CD4-positive, alpha-beta T cell (primary cell): ENCODE measurements at regions not wholly inside any gene's neighbourhood (a gene's known extent, or its start where the extent isn't known, plus 50 kb on each side); places are given as distances from the start of the nearest gene placed in this dataset.

Experiments used
- ATAC-seq: fragments of 200-7000 bp; cut with Tn5 transposase; one replicate; pipeline ENCODE4 v1.10.0; 2022; ENCODE audit warnings: mild to moderate bottlenecking; ENCODE audit not compliant: poor library complexity
- CTCF ChIA-PET: fragments of 350-600 bp; sonication (Branson Sonifier 250); formaldehyde crosslinking; loops from one replicate; lab custom pipeline; 2021; ENCODE audit warnings: antibody characterized with exemption, inconsistent platforms; lab: Charles Lee
- POLR2A ChIA-PET: fragments of 350-600 bp; sonication (Branson Sonifier 250); formaldehyde crosslinking; loops from one replicate; lab custom pipeline; 2021; ENCODE audit warnings: antibody characterized with exemption, inconsistent platforms; lab: Charles Lee
- DNase-seq, 14 experiments: peaks; one replicate each; pipeline ENCODE4 v3.0.0-alpha.2; 2013 to 2020; ENCODE audit warnings: mixed read lengths in 2 of 14
- H3K27ac ChIP-seq, 2 donors: one replicate each; pipeline versions ENCODE4 v1.5.1 to v1.7.0; 2013; ENCODE audit warnings: low read length in 2 of 2, low read depth in 1 of 2, mild to moderate bottlenecking in 1 of 2
- H3K27me3 ChIP-seq, 2 experiments: 1 replicate in 1 of 2; 2 replicates in 1 of 2; pipeline versions ENCODE4 v1.6.1 to v1.7.0; 2013; ENCODE audit warnings: low read length in 2 of 2, control low read depth in 1 of 2, mild to moderate bottlenecking in 1 of 2, moderate library complexity in 1 of 2; ENCODE audit not compliant: insufficient read depth in 2 of 2, control insufficient read depth in 1 of 2
- H3K36me3 ChIP-seq: one replicate; pipeline ENCODE4 v1.6.1; 2013; ENCODE audit warnings: low read length, control low read depth; ENCODE audit not compliant: insufficient read depth
- H3K4me1 ChIP-seq: one replicate; pipeline ENCODE4 v1.6.1; 2013; ENCODE audit warnings: low read length, control low read depth; ENCODE audit not compliant: insufficient read depth
- H3K4me3 ChIP-seq: one replicate; pipeline ENCODE4 v1.5.1; 2013; ENCODE audit warnings: mild to moderate bottlenecking, low read length, moderate library complexity
- H3K9me3 ChIP-seq, 2 experiments: 1 replicate in 1 of 2; 2 replicates in 1 of 2; pipeline versions ENCODE4 v1.6.1 to v1.7.0; 2013; ENCODE audit warnings: low read length in 2 of 2, mild to moderate bottlenecking in 2 of 2, control low read depth in 1 of 2, moderate library complexity in 1 of 2; ENCODE audit not compliant: control insufficient read depth in 1 of 2, insufficient read depth in 1 of 2
- H3K27ac Mint-ChIP-seq: one replicate; pipeline ENCODE4 v1.8.0; 2020; ENCODE audit warnings: mixed read lengths
- H3K27me3 Mint-ChIP-seq: one replicate; pipeline ENCODE4 v1.8.0; 2021; ENCODE audit warnings: mixed read lengths
- H3K36me3 Mint-ChIP-seq: one replicate; pipeline ENCODE4 v1.8.0; 2021; ENCODE audit warnings: low read depth, mixed read lengths
- H3K4me1 Mint-ChIP-seq: one replicate; pipeline ENCODE4 v1.8.0; 2021; ENCODE audit warnings: low read depth, mixed read lengths
- H3K4me3 Mint-ChIP-seq: one replicate; pipeline ENCODE4 v1.8.0; 2020; ENCODE audit warnings: mild to moderate bottlenecking, mixed read lengths
- H3K9me3 Mint-ChIP-seq: one replicate; pipeline ENCODE4 v1.8.0; 2020; ENCODE audit warnings: mixed read lengths
- intact Hi-C, 2 experiments: fragments of 100-400 bp; cut with DNase I in 1 of 2; cut with micrococcal nuclease in 1 of 2; formaldehyde crosslinking; loops; one replicate each; pipeline versions ENCODE4 v1.15.1 to v1.9.0; 2023 to 2025; cut with DNase I, micrococcal nuclease
- TF ChIP-seq, protein P1 (sequence below): fragments of 200-600 bp; IDR thresholded peaks from one replicate; pipeline ENCODE4 v1.8.0; 2022; ENCODE audit warnings: antibody characterized with exemption, mild to moderate bottlenecking

DNA sequence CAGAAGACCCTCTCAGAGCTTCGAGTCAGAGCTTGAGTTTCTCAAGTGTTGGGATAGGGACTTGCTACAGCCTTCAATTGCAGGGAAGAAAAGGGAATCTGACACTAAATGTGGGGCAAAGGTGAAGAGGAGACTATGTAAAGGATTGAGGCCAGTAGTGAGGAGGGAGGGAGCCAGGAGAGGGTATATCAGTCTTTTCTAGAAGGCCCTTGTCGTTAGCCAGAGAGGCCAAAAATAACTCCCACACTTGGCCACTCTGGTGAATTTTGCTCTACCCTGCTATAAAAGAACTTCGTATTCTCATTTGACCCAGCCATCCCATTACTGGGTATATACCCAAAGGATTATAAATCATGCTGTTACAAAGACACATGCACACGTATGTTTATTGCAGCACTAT, 162.0 kb downstream of the MDFIC start:
- Mint-ChIP-seq H3K27ac (no peak overlapping the region), H3K36me3 (no peaks in the 10 kb centered on the region), H3K4me1 (no peaks in the 10 kb centered on the region), H3K4me3 (no peak overlapping the region), H3K27me3 (no peaks in the 10 kb centered on the region), H3K9me3 (no peaks in the 10 kb centered on the region)
- H3K36me3 ChIP-seq: no peaks in the 10 kb centered on the region
- H3K4me3 ChIP-seq: no peak overlapping the region
- intact Hi-C loops: no loop called here
- H3K4me1 ChIP-seq: no peaks in the 10 kb centered on the region
- TF ChIP-seq, protein P1, sequence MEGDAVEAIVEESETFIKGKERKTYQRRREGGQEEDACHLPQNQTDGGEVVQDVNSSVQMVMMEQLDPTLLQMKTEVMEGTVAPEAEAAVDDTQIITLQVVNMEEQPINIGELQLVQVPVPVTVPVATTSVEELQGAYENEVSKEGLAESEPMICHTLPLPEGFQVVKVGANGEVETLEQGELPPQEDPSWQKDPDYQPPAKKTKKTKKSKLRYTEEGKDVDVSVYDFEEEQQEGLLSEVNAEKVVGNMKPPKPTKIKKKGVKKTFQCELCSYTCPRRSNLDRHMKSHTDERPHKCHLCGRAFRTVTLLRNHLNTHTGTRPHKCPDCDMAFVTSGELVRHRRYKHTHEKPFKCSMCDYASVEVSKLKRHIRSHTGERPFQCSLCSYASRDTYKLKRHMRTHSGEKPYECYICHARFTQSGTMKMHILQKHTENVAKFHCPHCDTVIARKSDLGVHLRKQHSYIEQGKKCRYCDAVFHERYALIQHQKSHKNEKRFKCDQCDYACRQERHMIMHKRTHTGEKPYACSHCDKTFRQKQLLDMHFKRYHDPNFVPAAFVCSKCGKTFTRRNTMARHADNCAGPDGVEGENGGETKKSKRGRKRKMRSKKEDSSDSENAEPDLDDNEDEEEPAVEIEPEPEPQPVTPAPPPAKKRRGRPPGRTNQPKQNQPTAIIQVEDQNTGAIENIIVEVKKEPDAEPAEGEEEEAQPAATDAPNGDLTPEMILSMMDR: no peak
- ATAC-seq (no peak), DNase-seq (no peak)
- no peaks in the 10 kb centered on the region for H3K27me3 ChIP-seq
- no peak overlapping the region for H3K27ac ChIP-seq
- POLR2A ChIA-PET: no interaction called here
- CTCF ChIA-PET: no interaction called here
- no peaks in the 10 kb centered on the region for H3K9me3 ChIP-seq

DNA sequence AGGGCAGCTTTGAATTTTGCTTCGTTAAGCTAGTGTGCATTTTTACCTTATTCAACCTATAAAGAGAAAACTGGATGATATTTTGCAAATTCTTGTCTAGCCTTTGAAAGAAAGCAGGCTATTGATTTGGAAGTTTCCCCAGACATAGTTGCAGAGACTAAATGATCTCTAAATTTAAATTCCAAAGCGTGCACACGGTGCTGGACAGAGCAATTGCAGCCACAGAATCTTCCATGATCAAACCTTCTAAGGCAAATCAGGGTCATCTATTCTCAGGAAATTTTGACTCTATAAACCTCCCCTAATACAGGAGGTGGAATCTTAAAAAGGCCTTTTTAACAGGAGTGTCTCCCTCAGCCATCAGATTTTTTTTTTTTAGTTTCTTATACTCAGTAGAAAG, 159.9 kb downstream of the MDFIC start:
- H3K4me3 ChIP-seq: no peak overlapping the region
- H3K27ac Mint-ChIP-seq: no peak overlapping the region
- ChIA-PET CTCF (no interaction called here), POLR2A (no interaction called here)
- intact Hi-C loops: no loop called here
- no peaks in the 10 kb centered on the region for H3K36me3 Mint-ChIP-seq
- H3K9me3 ChIP-seq: no peaks in the 10 kb centered on the region
- DNase-seq (no peak), ATAC-seq (no peak)
- H3K36me3 ChIP-seq: no peaks in the 10 kb centered on the region
- H3K4me1 ChIP-seq: no peaks in the 10 kb centered on the region
- no peaks in the 10 kb centered on the region for H3K27me3 Mint-ChIP-seq
- no peaks in the 10 kb centered on the region for H3K9me3 Mint-ChIP-seq
- TF ChIP-seq, protein P1: no peak
- H3K4me3 Mint-ChIP-seq: no peak overlapping the region
- H3K27ac ChIP-seq: no peak overlapping the region
- H3K4me1 Mint-ChIP-seq: no peaks in the 10 kb centered on the region
- H3K27me3 ChIP-seq: no peaks in the 10 kb centered on the region

DNA sequence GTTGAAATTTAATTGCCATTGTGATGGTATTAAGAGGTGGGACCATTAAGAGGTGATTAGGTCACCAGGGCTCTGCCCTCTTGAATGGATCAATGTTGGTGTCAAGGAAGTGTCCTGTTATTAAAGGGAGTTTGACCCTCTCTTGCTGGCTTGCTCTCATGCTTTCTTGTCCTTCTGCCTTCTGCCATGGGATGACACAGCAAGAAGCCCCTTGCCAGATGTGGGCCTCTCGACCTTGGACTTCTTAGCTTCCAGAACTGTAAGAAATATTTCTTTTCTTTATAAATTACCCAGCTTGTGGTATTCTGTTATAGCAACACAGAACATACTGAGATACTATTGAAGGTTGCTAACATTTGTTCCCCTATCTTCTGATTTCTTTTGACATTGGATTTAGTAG, 157.0 kb downstream of the MDFIC start:
- DNase-seq: no peak
- Mint-ChIP-seq H3K4me3 (no peak overlapping the region), H3K27ac (no peak overlapping the region), H3K27me3 (no peaks in the 10 kb centered on the region), H3K36me3 (no peaks in the 10 kb centered on the region), H3K9me3 (no peaks in the 10 kb centered on the region), H3K4me1 (no peaks in the 10 kb centered on the region)
- H3K27ac ChIP-seq: no peak overlapping the region
- no peaks in the 10 kb centered on the region for H3K36me3 ChIP-seq
- ChIA-PET POLR2A (no interaction called here), CTCF (no interaction called here)
- H3K9me3 ChIP-seq: no peaks in the 10 kb centered on the region
- H3K4me3 ChIP-seq: no peak overlapping the region
- H3K4me1 ChIP-seq: no peaks in the 10 kb centered on the region
- ATAC-seq: no peak
- H3K27me3 ChIP-seq: no peaks in the 10 kb centered on the region
- TF ChIP-seq, protein P1: no peak
- intact Hi-C loops: no loop called here
